ENCODE measurements at regions not wholly inside any gene's neighbourhood (a gene's known extent, or its start where the extent isn't known, plus 50 kb on each side); places are given as distances from the start of the nearest gene placed in this dataset.

- Mint-ChIP-seq H3K4me1 (ENCODE audit: low read depth) (peaks cover 8% of the 10 kb centered on the region), H3K9me3 (no peaks in the 10 kb centered on the region), H3K27me3 (no peaks in the 10 kb centered on the region), H3K4me3 (no peak overlapping the region), H3K27ac (no peak overlapping the region), H3K36me3 (ENCODE audit: low read depth) (no peaks in the 10 kb centered on the region)
- no peak for DNase-seq
Measured at GRCh38 chr5:82802954-82803353, 274.2 kb downstream of the TMEM167A start.

GRCh38 chr5:82800826-82801225 is 276.4 kb downstream of the TMEM167A start:
- Mint-ChIP-seq H3K4me1 (ENCODE audit: low read depth) (peaks cover 8% of the 10 kb centered on the region), H3K27ac (no peak overlapping the region), H3K27me3 (no peaks in the 10 kb centered on the region), H3K4me3 (no peak overlapping the region), H3K9me3 (no peaks in the 10 kb centered on the region), H3K36me3 (ENCODE audit: low read depth) (no peaks in the 10 kb centered on the region)
- no peak for DNase-seq

GRCh38 chr5:82799361-82800077 is 277.7 kb downstream of the TMEM167A start:
- Mint-ChIP-seq H3K27ac (no peak overlapping the region), H3K4me3 (no peak overlapping the region), H3K9me3 (no peaks in the 10 kb centered on the region), H3K4me1 (ENCODE audit: low read depth) (peaks cover 8% of the 10 kb centered on the region), H3K27me3 (peaks cover under 1% of the 10 kb centered on the region), H3K36me3 (ENCODE audit: low read depth) (no peaks in the 10 kb centered on the region)
- DNase-seq: no peak

- H3K4me1 Mint-ChIP-seq (ENCODE audit: low read depth): peaks cover 5% of the 10 kb centered on the region
- no peak overlapping the region for H3K27ac Mint-ChIP-seq
- H3K36me3 Mint-ChIP-seq (ENCODE audit: low read depth): no peaks in the 10 kb centered on the region
- DNase-seq: no peak
- peaks cover 4% of the 10 kb centered on the region for H3K27me3 Mint-ChIP-seq
- H3K9me3 Mint-ChIP-seq: no peaks in the 10 kb centered on the region
- H3K4me3 Mint-ChIP-seq: no peak overlapping the region
Measured at GRCh38 chr5:82798676-82799075, 278.5 kb downstream of the TMEM167A start.

- Mint-ChIP-seq H3K27ac (no peak overlapping the region), H3K27me3 (peaks cover 4% of the 10 kb centered on the region), H3K9me3 (no peaks in the 10 kb centered on the region), H3K36me3 (ENCODE audit: low read depth) (no peaks in the 10 kb centered on the region), H3K4me1 (ENCODE audit: low read depth) (peaks cover 4% of the 10 kb centered on the region), H3K4me3 (no peak overlapping the region)
- DNase-seq: no peak
Measured at GRCh38 chr5:82796643-82797416, 280.4 kb downstream of the TMEM167A start.

- DNase-seq: no peak
- no peaks in the 10 kb centered on the region for H3K36me3 Mint-ChIP-seq (ENCODE audit: low read depth)
- H3K4me3 Mint-ChIP-seq: no peak overlapping the region
- no peak overlapping the region for H3K27ac Mint-ChIP-seq
- no peaks in the 10 kb centered on the region for H3K4me1 Mint-ChIP-seq (ENCODE audit: low read depth)
- no peaks in the 10 kb centered on the region for H3K9me3 Mint-ChIP-seq
- peaks cover 4% of the 10 kb centered on the region for H3K27me3 Mint-ChIP-seq
Measured at GRCh38 chr5:82794876-82795275, 282.3 kb downstream of the TMEM167A start.

- no peaks in the 10 kb centered on the region for H3K4me1 Mint-ChIP-seq (ENCODE audit: low read depth)
- H3K36me3 Mint-ChIP-seq (ENCODE audit: low read depth): no peaks in the 10 kb centered on the region
- H3K4me3 Mint-ChIP-seq: no peak overlapping the region
- H3K27ac Mint-ChIP-seq: no peak overlapping the region
- no peak for DNase-seq
- H3K27me3 Mint-ChIP-seq: peaks cover 4% of the 10 kb centered on the region
- H3K9me3 Mint-ChIP-seq: no peaks in the 10 kb centered on the region
Measured at GRCh38 chr5:82793808-82794419, 283.3 kb downstream of the TMEM167A start.

DNA sequence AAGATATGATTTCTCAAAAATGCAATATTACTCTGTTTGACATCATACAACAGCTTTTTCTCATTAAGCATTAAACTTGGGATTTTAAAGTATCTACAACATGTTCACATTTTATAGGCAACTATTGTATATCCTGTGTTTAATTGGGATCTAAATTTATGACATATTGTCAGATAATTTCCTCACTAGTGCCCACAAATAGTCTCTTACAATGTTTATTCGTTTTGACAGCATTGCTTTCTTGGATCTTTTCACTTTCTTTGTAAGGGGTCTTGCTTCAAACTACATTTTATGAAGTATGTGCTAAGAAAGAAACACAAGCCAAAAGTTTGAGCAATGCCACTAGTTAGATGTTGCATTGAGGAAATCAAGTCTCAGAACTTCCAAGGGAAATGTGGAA is 285.1 kb downstream of the TMEM167A start:
- Mint-ChIP-seq H3K4me3 (no peak overlapping the region), H3K27me3 (peaks cover 4% of the 10 kb centered on the region), H3K36me3 (ENCODE audit: low read depth) (no peaks in the 10 kb centered on the region), H3K4me1 (ENCODE audit: low read depth) (no peaks in the 10 kb centered on the region), H3K27ac (no peak overlapping the region), H3K9me3 (no peaks in the 10 kb centered on the region)
- no peak for DNase-seq

DNA sequence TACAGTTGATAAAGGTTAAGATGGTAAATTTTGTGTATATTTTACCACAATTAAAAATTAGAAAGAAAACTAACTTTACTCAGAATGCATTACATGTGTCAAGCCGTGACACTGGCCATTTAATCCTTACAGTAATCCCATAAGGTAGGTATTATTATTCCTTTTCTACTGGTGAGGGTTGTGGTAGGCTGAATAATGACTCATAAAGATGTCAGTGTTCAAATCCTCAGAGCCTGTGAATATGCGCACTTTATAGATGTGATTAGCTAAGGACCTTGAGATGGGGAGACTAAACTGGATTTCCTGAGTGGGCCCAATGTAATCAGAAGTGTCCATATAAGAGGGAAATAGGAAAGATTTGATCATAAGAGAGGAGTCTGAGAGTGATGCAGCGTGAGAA is 288.1 kb downstream of the TMEM167A start:
- Mint-ChIP-seq H3K36me3 (ENCODE audit: low read depth) (no peaks in the 10 kb centered on the region), H3K4me3 (no peak overlapping the region), H3K27me3 (no peaks in the 10 kb centered on the region), H3K9me3 (no peaks in the 10 kb centered on the region), H3K4me1 (ENCODE audit: low read depth) (no peaks in the 10 kb centered on the region), H3K27ac (no peak overlapping the region)
- DNase-seq: no peak

DNA sequence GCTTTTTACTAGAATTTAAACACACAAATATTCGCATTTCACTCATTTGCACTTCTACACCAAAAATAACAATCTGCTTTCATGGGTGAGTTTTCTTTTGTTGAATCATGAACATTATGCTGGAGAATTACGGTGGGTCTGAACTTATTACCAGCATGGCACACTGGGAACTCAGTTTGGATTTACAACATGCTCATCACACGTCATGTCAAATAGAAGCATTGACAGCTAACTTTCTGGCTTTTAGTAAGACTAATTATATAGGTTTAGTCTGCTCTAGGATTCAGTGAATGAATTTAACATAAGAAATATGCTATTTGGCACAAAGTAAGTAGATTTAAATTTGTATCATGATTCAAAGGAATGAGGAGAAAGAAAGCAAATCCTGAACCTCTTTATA is 290.4 kb downstream of the TMEM167A start:
- H3K4me1 Mint-ChIP-seq (ENCODE audit: low read depth): no peaks in the 10 kb centered on the region
- no peak overlapping the region for H3K4me3 Mint-ChIP-seq
- no peaks in the 10 kb centered on the region for H3K27me3 Mint-ChIP-seq

GRCh38 chr5:82785882-82786509 is 291.2 kb downstream of the TMEM167A start:
- H3K4me3 Mint-ChIP-seq: no peak overlapping the region
- no peak overlapping the region for H3K27ac Mint-ChIP-seq
- DNase-seq: no peak
- no peaks in the 10 kb centered on the region for H3K36me3 Mint-ChIP-seq (ENCODE audit: low read depth)
- no peaks in the 10 kb centered on the region for H3K27me3 Mint-ChIP-seq
- H3K9me3 Mint-ChIP-seq: no peaks in the 10 kb centered on the region
- H3K4me1 Mint-ChIP-seq (ENCODE audit: low read depth): no peaks in the 10 kb centered on the region

More for the DNA sequence above, 290.4 kb downstream of the TMEM167A start:
- Mint-ChIP-seq H3K9me3 (no peaks in the 10 kb centered on the region), H3K27ac (no peak overlapping the region), H3K36me3 (ENCODE audit: low read depth) (no peaks in the 10 kb centered on the region)
- no peak for DNase-seq

DNA sequence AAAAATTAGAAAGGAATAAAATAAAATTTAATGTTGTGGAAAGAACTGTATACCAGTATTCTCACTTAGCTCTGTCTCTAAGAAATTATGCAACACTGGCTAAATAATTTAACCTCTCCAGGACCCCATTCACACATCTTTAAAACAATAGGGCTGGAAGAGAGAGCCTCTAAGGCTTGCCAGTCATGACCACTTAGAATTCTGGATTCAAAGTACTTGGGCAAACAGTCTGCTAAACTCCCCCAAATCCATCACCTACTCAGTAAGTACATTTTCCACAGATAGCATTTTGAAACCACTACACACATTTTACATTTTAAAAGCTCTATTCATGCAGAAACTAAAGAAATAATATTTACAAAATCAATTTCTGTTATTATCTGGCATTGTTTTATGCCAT is 291.7 kb downstream of the TMEM167A start:
- Mint-ChIP-seq H3K27ac (no peak overlapping the region), H3K9me3 (no peaks in the 10 kb centered on the region), H3K4me1 (ENCODE audit: low read depth) (no peaks in the 10 kb centered on the region), H3K27me3 (no peaks in the 10 kb centered on the region), H3K4me3 (no peak overlapping the region), H3K36me3 (ENCODE audit: low read depth) (no peaks in the 10 kb centered on the region)
- no peak for DNase-seq

DNA sequence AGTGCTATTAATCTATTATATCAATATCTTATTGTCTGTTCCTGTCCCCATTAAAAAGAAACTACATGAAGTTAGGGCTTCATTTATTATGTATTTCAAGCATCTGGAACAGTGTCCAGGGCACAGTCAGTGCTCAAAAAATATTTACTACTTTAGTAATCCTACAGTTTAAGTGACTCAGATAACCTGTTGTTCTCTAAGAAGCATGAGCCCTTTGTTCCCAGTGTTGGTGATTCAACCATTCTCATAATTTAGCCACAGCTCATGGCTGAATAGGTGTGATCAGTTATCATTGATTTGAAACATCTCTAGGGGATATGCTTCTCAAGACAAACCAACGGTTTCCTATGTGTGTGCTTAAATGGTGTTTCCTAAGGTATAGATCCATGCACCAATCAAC is 292.7 kb downstream of the TMEM167A start:
- no peaks in the 10 kb centered on the region for H3K9me3 Mint-ChIP-seq
- no peak overlapping the region for H3K27ac Mint-ChIP-seq
- H3K27me3 Mint-ChIP-seq: no peaks in the 10 kb centered on the region
- no peaks in the 10 kb centered on the region for H3K4me1 Mint-ChIP-seq (ENCODE audit: low read depth)
- H3K4me3 Mint-ChIP-seq: no peak overlapping the region
- no peak for DNase-seq
- no peaks in the 10 kb centered on the region for H3K36me3 Mint-ChIP-seq (ENCODE audit: low read depth)

DNA sequence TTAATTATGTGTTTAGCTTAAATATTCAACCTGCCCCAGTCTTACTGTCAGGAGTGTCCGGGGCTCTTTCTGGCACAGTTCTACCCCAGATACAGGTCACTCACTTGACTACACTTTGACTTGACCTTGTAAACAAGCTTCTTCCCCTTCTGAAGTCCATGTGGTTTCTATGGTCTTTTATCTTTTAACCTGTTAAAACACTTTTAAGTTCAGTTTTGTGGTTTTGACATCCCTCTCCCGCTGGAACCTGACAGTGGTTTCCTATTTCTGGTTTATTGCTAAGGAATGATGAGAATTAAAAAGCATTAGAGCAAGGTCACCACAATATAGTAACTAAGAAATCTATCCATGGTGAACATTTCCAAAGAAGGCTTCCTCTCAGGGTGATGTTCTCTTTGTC is 300.1 kb downstream of the TMEM167A start:
- no peaks in the 10 kb centered on the region for H3K36me3 Mint-ChIP-seq (ENCODE audit: low read depth)
- H3K27me3 Mint-ChIP-seq: peaks cover 10% of the 10 kb centered on the region
- H3K27ac Mint-ChIP-seq: no peak overlapping the region
- no peak overlapping the region for H3K4me3 Mint-ChIP-seq
- H3K4me1 Mint-ChIP-seq (ENCODE audit: low read depth): no peaks in the 10 kb centered on the region
- DNase-seq: no peak
- no peaks in the 10 kb centered on the region for H3K9me3 Mint-ChIP-seq

- H3K9me3 Mint-ChIP-seq: no peaks in the 10 kb centered on the region
- no peak overlapping the region for H3K4me3 Mint-ChIP-seq
- H3K27ac Mint-ChIP-seq: no peak overlapping the region
- H3K4me1 Mint-ChIP-seq (ENCODE audit: low read depth): no peaks in the 10 kb centered on the region
- H3K36me3 Mint-ChIP-seq (ENCODE audit: low read depth): no peaks in the 10 kb centered on the region
- DNase-seq: no peak
- peaks cover 16% of the 10 kb centered on the region for H3K27me3 Mint-ChIP-seq
Measured at GRCh38 chr5:82772281-82772680, 304.9 kb downstream of the TMEM167A start.
